Trophoblast cell (in vitro differentiated cells and primary cell): ENCODE measurements at regions not wholly inside any gene's neighbourhood (a gene's known extent, or its start where the extent isn't known, plus 50 kb on each side); places are given as distances from the start of the nearest gene placed in this dataset.
"Not testable (repeated sequence)": the region's sequence is repeated elsewhere in the genome, so short reads cannot be mapped to it uniquely, and the experiment has no call there.

Source experiments
- DNase-seq, 2 donors: peaks; one replicate each; pipeline ENCODE4 v3.0.0-alpha.2; 2016
- H2AFZ ChIP-seq: 2 replicates; pipeline ENCODE4 v1.6.1; 2013; ENCODE audit warnings: low read length, moderate library complexity, mild to moderate bottlenecking; ENCODE audit not compliant: insufficient read depth, poor library complexity
- H2AK5ac ChIP-seq: 2 replicates; pipeline ENCODE4 v1.6.1; 2013; ENCODE audit warnings: mild to moderate bottlenecking, low read length
- H2BK120ac ChIP-seq: 2 replicates; pipeline ENCODE4 v1.6.1; 2013; ENCODE audit warnings: low read length, mild to moderate bottlenecking, moderate library complexity; ENCODE audit not compliant: insufficient read depth, poor library complexity
- H2BK12ac ChIP-seq: 2 replicates; pipeline ENCODE4 v1.6.1; 2013; ENCODE audit warnings: mild to moderate bottlenecking, low read length, moderate library complexity
- H2BK5ac ChIP-seq: 2 replicates; pipeline ENCODE4 v1.6.1; 2013; ENCODE audit warnings: low read length, low read depth, moderate library complexity, mild to moderate bottlenecking; ENCODE audit not compliant: poor library complexity
- H3K14ac ChIP-seq: 2 replicates; pipeline ENCODE4 v1.6.1; 2013; ENCODE audit warnings: mild to moderate bottlenecking, low read length
- H3K18ac ChIP-seq: 2 replicates; pipeline ENCODE4 v1.6.1; 2013; ENCODE audit warnings: mild to moderate bottlenecking, low read length
- H3K23ac ChIP-seq: 2 replicates; pipeline ENCODE4 v1.6.1; 2013; ENCODE audit warnings: low read length
- H3K27ac ChIP-seq: 2 replicates; pipeline ENCODE4 v1.5.1; 2013; ENCODE audit warnings: low read depth, mild to moderate bottlenecking, inconsistent platforms, low read length, moderate library complexity
- H3K27me3 ChIP-seq: 2 replicates; pipeline ENCODE4 v1.6.1; 2013; ENCODE audit warnings: inconsistent platforms, mild to moderate bottlenecking, low read length, moderate library complexity; ENCODE audit not compliant: insufficient read depth
- H3K36me3 ChIP-seq, 2 experiments: 1 replicate in 1 of 2; 2 replicates in 1 of 2; pipeline ENCODE4 v1.6.1; 2013; ENCODE audit warnings: low read length in 2 of 2, mild to moderate bottlenecking in 2 of 2, moderate library complexity in 1 of 2; ENCODE audit not compliant: insufficient read depth in 2 of 2, control insufficient read depth in 1 of 2
- H3K4ac ChIP-seq: 2 replicates; pipeline ENCODE4 v1.6.1; 2013; ENCODE audit warnings: low read depth, mild to moderate bottlenecking, low read length, moderate library complexity
- H3K4me1 ChIP-seq, 2 experiments: 1 replicate in 1 of 2; 2 replicates in 1 of 2; pipeline ENCODE4 v1.6.1; 2013; ENCODE audit warnings: low read length in 2 of 2, mild to moderate bottlenecking in 2 of 2, moderate library complexity in 1 of 2; ENCODE audit not compliant: insufficient read depth in 2 of 2, control insufficient read depth in 1 of 2
- H3K4me2 ChIP-seq: 2 replicates; pipeline ENCODE4 v1.6.1; 2013; ENCODE audit warnings: inconsistent platforms, mild to moderate bottlenecking, low read length, moderate library complexity
- H3K4me3 ChIP-seq: 2 replicates; pipeline ENCODE4 v1.5.1; 2013; ENCODE audit warnings: mild to moderate bottlenecking, low read depth, low read length, inconsistent platforms
- H3K79me1 ChIP-seq: one replicate; pipeline ENCODE4 v1.6.1; 2013; ENCODE audit warnings: low read length
- H3K79me2 ChIP-seq: 2 replicates; pipeline ENCODE4 v1.6.1; 2013; ENCODE audit warnings: low read length, mild to moderate bottlenecking; ENCODE audit not compliant: control insufficient read depth, insufficient read depth, poor library complexity
- H3K9ac ChIP-seq: 2 replicates; pipeline ENCODE4 v1.6.1; 2013; ENCODE audit warnings: mild to moderate bottlenecking, low read length
- H3K9me3 ChIP-seq: 2 replicates; pipeline ENCODE4 v1.6.1; 2013; ENCODE audit warnings: low read depth, mild to moderate bottlenecking, control low read depth, inconsistent platforms, low read length; ENCODE audit not compliant: insufficient read depth
- H4K12ac ChIP-seq: 2 replicates; pipeline ENCODE4 v1.6.1; 2013; ENCODE audit warnings: low read depth, mild to moderate bottlenecking, low read length, moderate library complexity
- H4K8ac ChIP-seq: 2 replicates; pipeline ENCODE4 v1.6.1; 2013; ENCODE audit warnings: low read depth, mild to moderate bottlenecking, low read length, moderate library complexity
- H4K91ac ChIP-seq: one replicate; pipeline ENCODE4 v1.6.1; 2013; ENCODE audit warnings: low read depth, mild to moderate bottlenecking, low read length, moderate library complexity
- WGBS: extraction: QIAGEN DNeasy Blood & Tissue Kit; methylation state at CpG from one replicate; pipeline ENCODE4 v1.1.7; 2013; ENCODE audit warnings: missing lambda C conversion rate; ENCODE audit not compliant: insufficient read length, insufficient coverage; ENCODE audit errors: extremely low coverage; 5-methylcytosine and 5-hydroxymethylcytosine counted together

- Histone ChIP-seq H3K36me3 (no peaks in the 10 kb centered on the region), H3K4me2 (no peak overlapping the region), H2AFZ (no peak overlapping the region), H3K27me3 (no peaks in the 10 kb centered on the region), H4K91ac (no peak overlapping the region), H3K18ac (no peak overlapping the region), H3K4me1 (no peaks in the 10 kb centered on the region), H3K14ac (no peak overlapping the region), H3K4me3 (no peak overlapping the region), H3K27ac (no peak overlapping the region), H2AK5ac (no peak overlapping the region), H3K9ac (no peak overlapping the region), H3K79me1 (no peaks in the 10 kb centered on the region), H3K79me2 (no peaks in the 10 kb centered on the region), H3K23ac (no peak overlapping the region), H4K8ac (no peak overlapping the region), H2BK12ac (no peak overlapping the region), H2BK5ac (no peak overlapping the region), H3K9me3 (no peaks in the 10 kb centered on the region), H2BK120ac (no peak overlapping the region), H3K4ac (no peak overlapping the region), H4K12ac (no peak overlapping the region)
- DNase-seq, result no peak
- whole genome bisulfite sequencing, result no CpG with 5 or more reads among the region's 6 CpGs
Observed at GRCh38 chr2:48232351-48232750, 82.1 kb upstream of the FOXN2 start.

- H3K14ac ChIP-seq, result no peak overlapping the region
- DNase-seq, result no peak
- H3K36me3 ChIP-seq, result no peaks in the 10 kb centered on the region
- no peak overlapping the region for H3K27ac ChIP-seq
- no peak overlapping the region for H2BK5ac ChIP-seq
- H3K9ac ChIP-seq, result no peak overlapping the region
- H4K91ac ChIP-seq, result no peak overlapping the region
- no peaks in the 10 kb centered on the region for H3K79me1 ChIP-seq
- H3K23ac ChIP-seq, result no peak overlapping the region
- H2BK120ac ChIP-seq, result no peak overlapping the region
- H3K79me2 ChIP-seq, result no peaks in the 10 kb centered on the region
- H4K8ac ChIP-seq, result no peak overlapping the region
- no peak overlapping the region for H2AK5ac ChIP-seq
- no peak overlapping the region for H2AFZ ChIP-seq
- no peaks in the 10 kb centered on the region for H3K27me3 ChIP-seq
- no peak overlapping the region for H3K18ac ChIP-seq
- H3K4ac ChIP-seq, result no peak overlapping the region
- no peaks in the 10 kb centered on the region for H3K9me3 ChIP-seq
- no CpG with 5 or more reads among the region's 1 CpG for WGBS
- H3K4me1 ChIP-seq, result no peaks in the 10 kb centered on the region
- H3K4me2 ChIP-seq, result no peak overlapping the region
- no peak overlapping the region for H3K4me3 ChIP-seq
- no peak overlapping the region for H4K12ac ChIP-seq
- no peak overlapping the region for H2BK12ac ChIP-seq
Observed at GRCh38 chr2:48233005-48233404, 81.5 kb upstream of the FOXN2 start.

- not testable (repeated sequence) for H3K14ac ChIP-seq, H3K4ac ChIP-seq, H3K4me2 ChIP-seq, H3K18ac ChIP-seq, H3K4me1 ChIP-seq, H2BK5ac ChIP-seq, H2BK120ac ChIP-seq, H2AK5ac ChIP-seq, H2BK12ac ChIP-seq, H4K12ac ChIP-seq, H3K79me2 ChIP-seq, H3K36me3 ChIP-seq, H3K9ac ChIP-seq, H4K91ac ChIP-seq, H3K79me1 ChIP-seq, H3K9me3 ChIP-seq, H3K27ac ChIP-seq, H3K4me3 ChIP-seq, H3K23ac ChIP-seq, H4K8ac ChIP-seq, H2AFZ ChIP-seq, H3K27me3 ChIP-seq, DNase-seq
- no CpG with 5 or more reads among the region's 5 CpGs for WGBS
Observed at GRCh38 chr2:48233824-48234223, 80.7 kb upstream of the FOXN2 start.

GRCh38 chr2:48235076-48235475 lies 79.4 kb upstream of the FOXN2 start:
- DNase-seq, result no peak
- Histone ChIP-seq H4K91ac (no peak overlapping the region), H3K4me3 (no peak overlapping the region), H4K8ac (no peak overlapping the region), H2BK5ac (no peak overlapping the region), H3K9ac (no peak overlapping the region), H3K14ac (no peak overlapping the region), H2AK5ac (no peak overlapping the region), H3K18ac (no peak overlapping the region), H3K36me3 (no peaks in the 10 kb centered on the region), H2AFZ (no peak overlapping the region), H3K4ac (no peak overlapping the region), H3K79me1 (no peaks in the 10 kb centered on the region), H4K12ac (no peak overlapping the region), H3K9me3 (no peaks in the 10 kb centered on the region), H3K23ac (no peak overlapping the region), H3K4me2 (no peak overlapping the region), H2BK12ac (no peak overlapping the region), H3K27me3 (no peaks in the 10 kb centered on the region), H3K27ac (no peak overlapping the region), H3K4me1 (no peaks in the 10 kb centered on the region), H2BK120ac (no peak overlapping the region), H3K79me2 (no peaks in the 10 kb centered on the region)
- WGBS, result no CpG with 5 or more reads among the region's 5 CpGs
